H1 (cell line): ENCODE measurements at regions not wholly inside any gene's neighbourhood (a gene's known extent, or its start where the extent isn't known, plus 50 kb on each side); places are given as distances from the start of the nearest gene placed in this dataset.

Experiments
- CTCF ChIA-PET: fragments of 300-600 bp; sonication (Branson Sonifier 250); formaldehyde crosslinking; loops from one replicate; lab custom pipeline; 2021; ENCODE audit not compliant: partially characterized antibody; lab: Charles Lee
- POLR2A ChIA-PET: fragments of 300-600 bp; sonication (Branson Sonifier 250); formaldehyde crosslinking; loops from one replicate; lab custom pipeline; 2021; ENCODE audit warnings: inconsistent platforms; ENCODE audit not compliant: partially characterized antibody; lab: Charles Lee
- DNase-seq, 2 experiments: peaks; one replicate each; pipeline versions ENCODE4 v3.0.0 to v3.0.0-alpha.2; 2010 to 2022; ENCODE audit warnings: low spot score in 2 of 2, low read depth in 1 of 2, mixed read lengths in 1 of 2
- FAIRE-seq: peaks from 2 replicates; lab custom pipeline; 2011; peaks lifted over from hg19 to GRCh38; lab: Jason Lieb, UNC
- H2AFZ ChIP-seq: 2 replicates; pipeline ENCODE4 v1.8.1; 2012; ENCODE audit warnings: low read length, inconsistent platforms
- H2AK5ac ChIP-seq: 2 replicates; pipeline ENCODE4 v1.6.1; 2013; ENCODE audit warnings: low read depth, low read length
- H2BK120ac ChIP-seq: replicated peaks from 2 replicates; pipeline ENCODE3; 2013; ENCODE audit warnings: low read depth, low read length, inconsistent platforms
- H2BK12ac ChIP-seq: 2 replicates; pipeline ENCODE4 v1.6.1; 2013; ENCODE audit warnings: low read depth, low read length
- H2BK15ac ChIP-seq: 2 replicates; pipeline ENCODE4 v1.6.1; 2013; ENCODE audit warnings: low read length
- H2BK20ac ChIP-seq: 2 replicates; pipeline ENCODE4 v1.6.1; 2013; ENCODE audit warnings: low read length
- H2BK5ac ChIP-seq: 2 replicates; pipeline ENCODE4 v1.6.1; 2013; ENCODE audit warnings: low read depth, low read length
- H3K14ac ChIP-seq: 2 replicates; pipeline ENCODE4 v1.6.1; 2013; ENCODE audit warnings: inconsistent platforms; ENCODE audit not compliant: insufficient read length
- H3K18ac ChIP-seq: 2 replicates; pipeline ENCODE4 v1.6.1; 2013; ENCODE audit warnings: low read length; ENCODE audit errors: extremely low read depth
- H3K23ac ChIP-seq: 2 replicates; pipeline ENCODE4 v1.6.1; 2013; ENCODE audit warnings: inconsistent platforms; ENCODE audit not compliant: insufficient read length
- H3K23me2 ChIP-seq: 2 replicates; pipeline ENCODE4 v1.6.1; 2013; ENCODE audit warnings: low read depth, low read length
- H3K27ac ChIP-seq: 2 replicates; pipeline ENCODE4 v1.6.1; 2011; ENCODE audit warnings: low read depth, low read length, inconsistent platforms
- H3K27me3 ChIP-seq, 4 experiments: replicated peaks in 1 of 4; 1 replicate in 1 of 4; 2 replicates in 3 of 4; pipeline versions ENCODE4 v1.6.1 to v1.8.1; 2011 to 2013; ENCODE audit warnings: low read length in 3 of 4, mild to moderate bottlenecking in 3 of 4, inconsistent platforms in 2 of 4, mixed read lengths in 2 of 4, moderate library complexity in 1 of 4; ENCODE audit not compliant: control insufficient read depth in 3 of 4, insufficient read depth in 3 of 4; ENCODE audit errors: extremely low read depth in 1 of 4
- H3K36me3 ChIP-seq, 4 experiments: 2 replicates each; pipeline versions ENCODE4 v1.6.1 to v1.8.1; 2011 to 2013; ENCODE audit warnings: mild to moderate bottlenecking in 4 of 4, low read length in 3 of 4, moderate library complexity in 2 of 4, control low read depth in 1 of 4, inconsistent platforms in 1 of 4; ENCODE audit not compliant: insufficient read depth in 4 of 4, control insufficient read depth in 2 of 4
- H3K4ac ChIP-seq: replicated peaks from 2 replicates; pipeline ENCODE3; 2013; ENCODE audit warnings: low read length, low read depth, mixed read lengths, inconsistent platforms; ENCODE audit not compliant: insufficient read length
- H3K4me1 ChIP-seq, 4 experiments: replicated peaks in 1 of 4; 1 replicate in 1 of 4; 2 replicates in 3 of 4; pipeline versions ENCODE4 v1.6.1 to v1.8.1; 2011 to 2013; ENCODE audit warnings: low read length in 3 of 4, inconsistent platforms in 2 of 4, mixed read lengths in 1 of 4; ENCODE audit not compliant: insufficient read depth in 4 of 4, control insufficient read depth in 3 of 4
- H3K4me2 ChIP-seq, 2 experiments: 2 replicates each; pipeline versions ENCODE4 v1.6.1 to v1.8.1; 2011 to 2013; ENCODE audit warnings: low read depth in 2 of 2, low read length in 2 of 2, control low read depth in 1 of 2, inconsistent platforms in 1 of 2, mild to moderate bottlenecking in 1 of 2; ENCODE audit not compliant: insufficient read depth in 1 of 2
- H3K4me3 ChIP-seq, 4 experiments: fragments of 200-600, 300-600 bp in 1 of 4; sonication (generic), shearing (Covaris generic), sonication (Bioruptor Twin) in 1 of 4; 2 replicates each; pipeline versions ENCODE4 v1.5.1 to v1.8.1; 2011 to 2016; ENCODE audit warnings: low read length in 4 of 4, low read depth in 3 of 4, control low read depth in 2 of 4, inconsistent platforms in 2 of 4, mild to moderate bottlenecking in 2 of 4, mixed read lengths in 1 of 4, moderate library complexity in 1 of 4; ENCODE audit not compliant: insufficient read depth in 2 of 4; ENCODE audit errors: extremely low read depth in 1 of 4
- H3K56ac ChIP-seq: replicated peaks from 2 replicates; pipeline ENCODE3; 2013; ENCODE audit warnings: low read depth, mild to moderate bottlenecking, mixed read lengths, low read length, inconsistent platforms; ENCODE audit not compliant: insufficient read length
- H3K79me1 ChIP-seq: 2 replicates; pipeline ENCODE4 v1.6.1; 2013; ENCODE audit warnings: low read depth, low read length, control low read depth
- H3K79me2 ChIP-seq, 2 experiments: 2 replicates each; pipeline versions ENCODE4 v1.6.1 to v1.8.1; 2012 to 2013; ENCODE audit warnings: low read length in 2 of 2, mild to moderate bottlenecking in 2 of 2, inconsistent platforms in 1 of 2; ENCODE audit not compliant: insufficient read depth in 2 of 2, control insufficient read depth in 1 of 2
- H3K9ac ChIP-seq, 4 experiments: replicated peaks in 1 of 4; 1 replicate in 1 of 4; 2 replicates in 3 of 4; pipeline versions ENCODE4 v1.6.1 to v1.8.1; 2011 to 2013; ENCODE audit warnings: low read depth in 3 of 4, low read length in 3 of 4, control low read depth in 2 of 4, mild to moderate bottlenecking in 2 of 4, moderate library complexity in 2 of 4, inconsistent platforms in 1 of 4; ENCODE audit errors: extremely low read depth in 1 of 4
- H3K9me3 ChIP-seq, 2 experiments: 2 replicates each; pipeline versions ENCODE4 v1.6.1 to v1.8.1; 2012 to 2013; ENCODE audit warnings: mild to moderate bottlenecking in 2 of 2, moderate library complexity in 2 of 2, control low read depth in 1 of 2, inconsistent platforms in 1 of 2, low read depth in 1 of 2, low read length in 1 of 2, mixed read lengths in 1 of 2; ENCODE audit not compliant: insufficient read depth in 2 of 2
- H4K20me1 ChIP-seq, 2 experiments: replicated peaks in 1 of 2; 2 replicates each; pipeline versions ENCODE3 to v1.8.1; 2011 to 2013; ENCODE audit warnings: inconsistent platforms in 2 of 2, low read length in 2 of 2, mild to moderate bottlenecking in 1 of 2; ENCODE audit not compliant: insufficient read depth in 2 of 2, control insufficient read depth in 1 of 2
- H4K5ac ChIP-seq: 2 replicates; pipeline ENCODE4 v1.6.1; 2013; ENCODE audit warnings: low read length, low read depth, mixed read lengths, inconsistent platforms; ENCODE audit not compliant: insufficient read length
- H4K8ac ChIP-seq: 2 replicates; pipeline ENCODE4 v1.8.0; 2013; ENCODE audit warnings: mild to moderate bottlenecking, moderate library complexity, low read length, inconsistent platforms; ENCODE audit not compliant: insufficient read depth; ENCODE audit errors: extremely low read depth
- H4K91ac ChIP-seq: replicated peaks from 2 replicates; pipeline ENCODE3; 2013; ENCODE audit warnings: low read length, mixed read lengths, inconsistent platforms; ENCODE audit not compliant: insufficient read length
- HDAC6 ChIP-seq: IDR thresholded peaks from one replicate; pipeline ENCODE4 v1.7.1; 2012; ENCODE audit warnings: low read depth, mild to moderate bottlenecking, inconsistent platforms, low read length, moderate library complexity
- JUND ChIP-seq: IDR thresholded peaks from 2 replicates; pipeline ENCODE4 v1.6.1; 2011; ENCODE audit warnings: mild to moderate bottlenecking, improper control_type of control experiment, low read length
- KDM5A ChIP-seq: fragments of 200-600 bp; IDR thresholded peaks from 2 replicates; pipeline ENCODE4 v1.7.1; 2012; ENCODE audit warnings: mild to moderate bottlenecking, low read length, inconsistent platforms, mixed read lengths
- POU5F1 ChIP-seq: IDR thresholded peaks from 2 replicates; pipeline ENCODE4 v1.6.1; 2011; ENCODE audit warnings: low read depth, mild to moderate bottlenecking, low read length, moderate library complexity
- SRF ChIP-seq: IDR thresholded peaks from 2 replicates; pipeline ENCODE4 v1.6.1; 2011; ENCODE audit warnings: mild to moderate bottlenecking, low read depth, low read length, moderate library complexity
- SUZ12 ChIP-seq: fragments of 200-600 bp; sonication (generic); IDR thresholded peaks from 2 replicates; pipeline ENCODE4 v1.6.1; 2012; ENCODE audit warnings: mild to moderate bottlenecking, inconsistent platforms, low read length, moderate library complexity, mixed read lengths
- WGBS, 2 experiments: shearing (Covaris generic) in 1 of 2; methylation state at CpG; one replicate each; pipeline versions ENCODE4 v1.1.6 to v1.1.7; 2013 to 2015; ENCODE audit warnings: low lambda C conversion rate in 2 of 2, mixed read lengths in 2 of 2, inconsistent platforms in 1 of 2, low coverage in 1 of 2, missing lambda C conversion rate in 1 of 2; ENCODE audit not compliant: insufficient replicate concordance in 2 of 2, insufficient coverage in 1 of 2, insufficient read length in 1 of 2; ENCODE audit errors: extremely low coverage in 1 of 2, missing lambda C conversion rate in 1 of 2; 5-methylcytosine and 5-hydroxymethylcytosine counted together

GRCh38 chr12:42853370-42854140 is 264.0 kb upstream of the PRICKLE1 start:
- Histone ChIP-seq H3K4ac (no peak overlapping the region), H3K4me1 (no peaks in the 10 kb centered on the region), H3K27me3 (no peaks in the 10 kb centered on the region), H2AFZ (no peak overlapping the region), H3K14ac (no peak overlapping the region), H3K36me3 (no peaks in the 10 kb centered on the region), H3K9me3 (no peaks in the 10 kb centered on the region), H2BK15ac (no peak overlapping the region), H2BK12ac (no peak overlapping the region), H3K79me1 (no peaks in the 10 kb centered on the region), H4K20me1 (no peaks in the 10 kb centered on the region), H4K5ac (no peak overlapping the region), H4K91ac (no peak overlapping the region), H2BK5ac (no peak overlapping the region), H2BK20ac (no peak overlapping the region), H2AK5ac (no peak overlapping the region), H3K23me2 (no peaks in the 10 kb centered on the region), H4K8ac (no peak overlapping the region), H3K27ac (no peak overlapping the region), H3K79me2 (no peaks in the 10 kb centered on the region), H3K4me3 (no peak overlapping the region), H3K56ac (no peak overlapping the region), H3K23ac (no peak overlapping the region), H3K4me2 (no peak overlapping the region), H3K9ac (no peak overlapping the region), H2BK120ac (no peak overlapping the region), H3K18ac (no peak overlapping the region)
- POLR2A ChIA-PET: no interaction called here
- FAIRE-seq: no peak
- CTCF ChIA-PET: no interaction called here
- WGBS, 2 experiments: 87% methylated on average over 4 of the region's 4 CpGs; no CpG with 5 or more reads in 1 of the 2 experiments
- TF ChIP-seq POU5F1: no peak
- no peak for TF ChIP-seq JUND
- TF ChIP-seq HDAC6: no peak
- TF ChIP-seq SRF: no peak
- TF ChIP-seq KDM5A: no peak
- no peak for TF ChIP-seq SUZ12
- no peak for DNase-seq
